Keratinocyte (primary cell): ENCODE measurements at regions not wholly inside any gene's neighbourhood (a gene's known extent, or its start where the extent isn't known, plus 50 kb on each side); places are given as distances from the start of the nearest gene placed in this dataset.

Experiments used
- EZH2 ChIP-seq: IDR thresholded peaks from one replicate; pipeline ENCODE4 v1.6.1; 2012; ENCODE audit warnings: inconsistent platforms, mild to moderate bottlenecking, low read length, moderate library complexity
- TF ChIP-seq, protein P1 (sequence below), 3 experiments: IDR thresholded peaks in 1 of 3; conservative IDR thresholded peaks in 1 of 3; optimal IDR thresholded peaks in 1 of 3; 2 replicates in 2 of 3; 3 replicates in 1 of 3; pipeline versions ENCODE3 to v1.5.1; 2011; ENCODE audit warnings: low read length in 3 of 3, mild to moderate bottlenecking in 3 of 3, moderate library complexity in 2 of 3, control low read depth in 1 of 3, inconsistent platforms in 1 of 3; ENCODE audit not compliant: insufficient read depth in 2 of 3; ENCODE audit errors: extremely low read depth in 1 of 3

DNA sequence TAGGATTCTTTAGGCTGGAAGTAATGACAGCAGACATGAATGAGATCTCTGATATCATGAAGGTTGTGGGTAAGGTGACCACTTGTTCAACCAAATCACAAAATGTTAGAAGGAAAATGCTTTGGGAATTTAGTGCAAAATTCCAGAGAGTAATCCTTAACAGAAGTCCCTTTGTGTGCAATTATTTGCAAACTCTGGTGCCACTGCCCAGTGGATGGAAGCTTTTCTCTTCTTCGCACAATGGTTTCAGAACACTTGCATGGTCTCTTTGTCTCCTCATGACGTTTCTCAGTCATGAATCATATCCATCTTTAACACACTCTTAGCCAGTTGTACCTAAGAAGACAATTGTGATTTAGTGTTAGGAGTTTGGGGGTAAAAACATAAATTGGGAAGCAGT is 570.4 kb upstream of the ANKRD30A start:
- TF ChIP-seq, protein P1, sequence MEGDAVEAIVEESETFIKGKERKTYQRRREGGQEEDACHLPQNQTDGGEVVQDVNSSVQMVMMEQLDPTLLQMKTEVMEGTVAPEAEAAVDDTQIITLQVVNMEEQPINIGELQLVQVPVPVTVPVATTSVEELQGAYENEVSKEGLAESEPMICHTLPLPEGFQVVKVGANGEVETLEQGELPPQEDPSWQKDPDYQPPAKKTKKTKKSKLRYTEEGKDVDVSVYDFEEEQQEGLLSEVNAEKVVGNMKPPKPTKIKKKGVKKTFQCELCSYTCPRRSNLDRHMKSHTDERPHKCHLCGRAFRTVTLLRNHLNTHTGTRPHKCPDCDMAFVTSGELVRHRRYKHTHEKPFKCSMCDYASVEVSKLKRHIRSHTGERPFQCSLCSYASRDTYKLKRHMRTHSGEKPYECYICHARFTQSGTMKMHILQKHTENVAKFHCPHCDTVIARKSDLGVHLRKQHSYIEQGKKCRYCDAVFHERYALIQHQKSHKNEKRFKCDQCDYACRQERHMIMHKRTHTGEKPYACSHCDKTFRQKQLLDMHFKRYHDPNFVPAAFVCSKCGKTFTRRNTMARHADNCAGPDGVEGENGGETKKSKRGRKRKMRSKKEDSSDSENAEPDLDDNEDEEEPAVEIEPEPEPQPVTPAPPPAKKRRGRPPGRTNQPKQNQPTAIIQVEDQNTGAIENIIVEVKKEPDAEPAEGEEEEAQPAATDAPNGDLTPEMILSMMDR (optimal IDR thresholded peaks at IDR 0.05 in 1 of 3, IDR thresholded peaks at IDR 0.05 in 1 of 3, conservative IDR thresholded peaks at IDR 0.05 in 1 of 3; ENCODE audit: extremely low read depth in 1 of 3, insufficient read depth in 2 of 3, low read length in 3 of 3) = no peak
- TF ChIP-seq EZH2 = no peak
